SK-N-SH (cell line): ENCODE measurements at regions not wholly inside any gene's neighbourhood (a gene's known extent, or its start where the extent isn't known, plus 50 kb on each side); places are given as distances from the start of the nearest gene placed in this dataset.

Experiments used
- CTCF ChIP-seq: fragments of 200-600 bp; sonication (generic); IDR thresholded peaks from 2 replicates; pipeline ENCODE4 v1.6.1; 2017; ENCODE audit warnings: antibody characterized with exemption, mild to moderate bottlenecking, moderate library complexity
- JUND ChIP-seq: IDR thresholded peaks from 2 replicates; pipeline ENCODE4 v1.4.0; 2012
- MEF2A ChIP-seq: IDR thresholded peaks from 2 replicates; pipeline ENCODE4 v1.4.0; 2012; ENCODE audit warnings: low read depth, borderline replicate concordance
- MXI1 ChIP-seq: IDR thresholded peaks from 2 replicates; pipeline ENCODE4 v1.6.1; 2012; ENCODE audit warnings: mild to moderate bottlenecking, low read depth, low read length, improper control_type of control experiment
- RAD21 ChIP-seq: IDR thresholded peaks from 2 replicates; pipeline ENCODE4 v1.6.1; 2012; ENCODE audit warnings: mild to moderate bottlenecking, low read length
- SIN3A ChIP-seq: IDR thresholded peaks from 2 replicates; pipeline ENCODE4 v1.6.1; 2012; ENCODE audit warnings: low read depth, mild to moderate bottlenecking, low read length, moderate library complexity, borderline replicate concordance
- SMC3 ChIP-seq: IDR thresholded peaks from 2 replicates; pipeline ENCODE4 v1.6.1; 2012; ENCODE audit warnings: low read depth, low read length, improper control_type of control experiment
- TCF12 ChIP-seq: IDR thresholded peaks from 2 replicates; pipeline ENCODE4 v1.4.0; 2012
- USF1 ChIP-seq: IDR thresholded peaks from 2 replicates; pipeline ENCODE4 v1.4.0; 2012; ENCODE audit warnings: low read depth, borderline replicate concordance

GRCh38 chr12:61911113-61911512 is 349.1 kb upstream of the USP15 start:
- TF ChIP-seq CTCF (no peak), RAD21 (no peak), SMC3 (no peak), TCF12 (no peak), JUND (no peak), MEF2A (no peak), SIN3A (no peak), MXI1 (no peak), USF1 (no peak)
